Activated CD4-positive, alpha-beta T cell treated with anti-CD3 and anti-CD28 coated beads, Interleukin-2, amount 50 U/mL, for 16 hours (primary cell): ENCODE measurements at regions not wholly inside any gene's neighbourhood (a gene's known extent, or its start where the extent isn't known, plus 50 kb on each side); places are given as distances from the start of the nearest gene placed in this dataset.

Source experiments
- DNase-seq: peaks from one replicate; pipeline ENCODE4 v3.0.0-alpha.2; 2020

DNA sequence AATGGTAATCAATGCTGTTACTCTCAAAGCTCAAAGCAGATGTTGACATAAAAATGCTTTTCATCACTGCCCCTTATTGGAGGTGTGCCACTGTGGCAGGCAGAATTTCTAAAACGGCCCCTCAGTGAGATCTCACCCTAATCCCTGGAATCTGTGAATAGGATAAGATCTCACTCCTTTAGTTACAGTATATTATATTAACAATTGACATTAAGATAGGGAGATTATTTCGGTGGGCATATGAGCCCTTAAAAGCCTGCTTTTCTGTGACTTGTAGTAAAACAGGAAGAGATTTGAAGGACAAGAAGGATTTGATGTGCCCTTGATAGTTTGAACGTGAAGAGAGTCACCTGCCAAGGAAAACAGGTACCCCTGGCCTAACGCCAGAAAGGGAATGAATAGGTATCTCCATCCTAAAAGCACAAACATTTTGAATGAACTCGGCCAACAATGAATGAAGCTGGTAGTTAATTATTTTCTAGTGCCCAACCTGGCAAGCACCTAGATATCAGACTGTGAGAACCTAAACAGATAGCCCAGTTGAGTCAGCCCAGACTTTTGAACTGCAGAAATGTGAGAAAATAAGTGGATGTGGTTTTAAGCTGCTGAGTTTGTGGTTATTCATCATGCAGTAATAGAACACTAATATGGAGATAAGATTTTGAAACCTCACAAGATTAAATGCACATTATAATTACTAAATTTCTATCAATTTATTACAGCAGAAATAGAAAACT is 881.6 kb downstream of the PCDH18 start:
- DNase-seq: no peak

DNA sequence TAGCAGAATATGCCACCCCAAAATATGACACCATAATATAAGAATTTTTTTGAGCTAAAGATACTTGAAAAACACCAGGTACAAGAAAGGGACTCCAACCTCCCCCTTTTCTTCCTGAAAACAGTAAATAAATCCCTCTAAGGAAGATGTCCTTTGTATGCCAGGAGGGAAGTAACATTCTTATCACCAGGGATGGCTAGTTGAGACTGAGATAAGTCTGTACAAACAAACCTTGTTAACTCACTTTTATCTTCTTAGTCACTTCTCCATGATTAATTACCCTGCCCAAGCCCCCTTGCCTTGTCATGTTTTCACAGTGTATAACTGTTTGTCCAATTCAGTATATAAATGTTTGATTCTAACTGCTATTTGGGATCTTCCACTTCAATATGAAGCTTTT is 888.0 kb downstream of the PCDH18 start:
- DNase-seq: no peak

DNA sequence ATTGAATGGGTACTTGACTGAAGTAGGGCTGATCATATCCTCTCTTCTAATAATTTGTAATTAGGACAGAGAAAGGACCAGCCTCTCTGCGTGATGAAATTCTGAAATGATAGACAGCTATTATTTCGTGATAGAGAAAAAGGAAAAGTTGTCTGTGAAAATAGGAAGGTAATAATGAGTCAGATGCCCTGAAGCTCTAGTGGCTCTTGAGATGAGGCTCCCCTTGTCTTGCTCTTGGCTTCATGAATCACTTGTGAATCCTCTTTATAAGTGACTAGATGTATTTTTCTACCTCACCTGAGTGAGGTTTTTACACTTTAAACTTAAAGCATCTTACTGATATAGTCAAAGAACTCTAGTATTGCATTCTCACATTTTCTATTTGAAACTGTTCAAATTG is 888.9 kb downstream of the PCDH18 start:
- DNase-seq: no peak

DNA sequence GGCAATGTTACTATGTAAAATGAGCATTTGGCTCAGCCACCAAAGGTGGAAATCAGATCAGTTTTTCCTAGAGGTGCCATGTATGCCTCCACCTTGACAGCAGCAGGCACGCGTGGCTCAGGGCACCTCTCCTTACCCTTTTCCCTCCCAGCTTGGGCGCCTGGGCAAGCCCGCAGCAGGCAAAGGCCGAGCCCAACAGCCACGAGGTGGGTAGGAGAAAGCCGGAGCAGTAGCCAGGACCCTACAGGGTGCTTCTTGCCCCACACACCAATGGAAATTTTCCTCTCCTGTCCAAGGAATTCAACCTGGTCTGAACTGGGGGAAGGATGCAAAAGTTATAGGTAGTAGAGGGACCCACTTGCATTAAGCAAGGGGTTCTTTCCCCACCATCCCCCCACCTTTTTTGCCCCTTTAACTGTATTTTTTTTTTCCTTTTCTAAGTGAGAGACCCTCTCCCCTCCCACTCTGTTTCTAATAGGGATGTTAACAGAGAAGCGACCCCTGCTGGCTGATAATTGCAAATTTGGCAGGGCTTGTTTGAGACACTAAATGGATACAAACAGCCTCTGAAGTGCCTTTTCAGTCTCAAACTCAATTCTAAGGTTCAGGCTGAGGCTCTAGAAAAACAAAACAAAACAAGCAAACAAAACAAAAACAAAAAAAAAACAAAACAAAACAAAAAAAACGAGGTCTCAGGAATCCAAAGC is 895.1 kb downstream of the PCDH18 start:
- DNase-seq: no peak

DNA sequence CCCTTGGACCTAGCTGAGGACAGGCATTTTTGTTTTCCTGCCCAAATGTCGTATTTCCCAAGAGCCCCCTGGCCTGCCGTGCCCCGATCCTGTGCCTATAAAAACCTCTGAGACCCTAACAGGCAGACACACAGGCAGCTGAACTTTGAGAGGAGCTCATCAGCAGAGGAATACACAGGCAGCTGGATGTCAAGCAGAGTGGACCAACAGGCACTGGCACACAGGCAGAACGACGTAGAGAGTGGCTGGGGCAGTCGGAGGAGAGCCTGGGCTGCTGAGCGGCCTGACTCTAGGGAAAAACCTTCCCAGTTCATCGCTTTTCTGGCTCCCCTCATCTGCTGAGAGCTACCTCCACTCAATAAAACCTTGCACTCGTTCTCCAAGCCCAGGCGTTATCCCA is 896.1 kb downstream of the PCDH18 start:
- DNase-seq: no peak

DNA sequence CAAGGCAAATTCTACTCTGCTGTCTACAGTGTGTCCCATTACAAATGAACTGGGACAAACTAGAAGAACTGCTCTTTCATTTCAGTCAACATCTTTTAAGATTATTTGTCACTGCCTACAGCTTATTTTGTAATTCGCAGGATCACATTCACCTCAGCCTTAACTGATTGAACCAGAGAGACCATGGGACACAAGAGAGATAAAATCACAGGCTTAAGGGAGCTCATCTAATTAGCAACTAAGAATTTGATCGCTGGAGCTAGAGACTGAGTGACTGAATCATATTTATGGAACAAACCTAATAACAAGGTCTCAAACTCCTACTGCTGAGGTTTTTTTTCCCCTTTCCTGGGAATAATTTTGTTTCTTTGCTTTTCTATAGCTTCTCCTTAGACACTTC is 898.2 kb downstream of the PCDH18 start:
- no peak for DNase-seq

DNA sequence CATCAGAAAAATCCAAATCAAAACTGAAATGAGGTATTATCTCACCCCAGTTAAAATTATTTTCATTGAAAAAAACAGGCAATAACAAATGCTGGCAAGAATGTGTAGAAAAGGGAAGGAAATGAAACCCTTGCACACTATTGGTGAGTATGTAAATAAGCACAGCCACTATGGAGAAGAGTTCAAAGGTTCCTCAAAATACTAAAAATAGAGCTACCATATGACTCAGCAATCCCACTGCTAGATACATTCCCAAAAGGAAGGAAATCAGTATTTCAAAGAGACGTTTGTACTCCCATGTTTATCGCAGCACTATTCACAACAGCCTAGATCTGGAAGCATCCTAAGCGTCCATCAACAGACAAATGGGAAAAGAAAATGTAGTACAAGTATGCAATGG is 932.4 kb downstream of the PCDH18 start:
- no peak for DNase-seq

DNA sequence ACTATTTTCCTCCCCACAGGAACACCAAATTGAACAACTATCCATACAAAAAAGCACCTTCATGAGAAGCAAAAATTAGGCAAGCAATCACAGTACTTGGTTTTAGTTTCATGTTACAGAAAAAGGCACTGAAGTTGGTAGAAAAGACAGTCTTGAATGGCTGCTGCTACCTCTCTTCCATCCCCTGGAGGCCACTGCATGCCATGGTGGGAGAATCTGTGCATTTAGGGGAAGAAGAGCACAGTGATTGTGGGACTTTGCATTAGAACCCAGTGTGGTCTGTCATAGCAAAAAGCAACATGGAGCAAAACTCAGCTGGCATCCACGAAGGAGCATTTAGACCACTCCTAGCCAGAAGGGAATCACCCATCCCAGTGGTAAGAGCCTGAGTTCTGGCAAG is 941.9 kb downstream of the PCDH18 start:
- no peak for DNase-seq

DNA sequence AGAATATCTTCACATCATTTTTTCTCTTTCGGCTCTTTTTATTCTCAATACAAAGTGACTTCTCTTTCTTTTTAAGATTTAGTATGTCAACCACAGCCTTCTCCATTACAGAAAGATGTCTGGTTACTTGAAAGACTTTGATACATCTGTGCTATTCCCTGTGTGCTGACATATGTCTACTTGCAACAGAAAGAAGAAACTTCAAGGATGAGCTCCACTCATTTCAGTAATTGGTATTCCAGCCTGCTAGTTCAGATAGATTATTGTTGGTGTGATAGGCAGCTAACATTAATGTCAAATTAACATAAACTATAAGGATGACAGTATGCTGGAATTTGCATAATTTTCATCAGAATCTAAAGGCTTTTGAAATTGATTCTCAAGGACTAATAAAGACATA is 948.7 kb downstream of the PCDH18 start:
- DNase-seq: no peak

DNA sequence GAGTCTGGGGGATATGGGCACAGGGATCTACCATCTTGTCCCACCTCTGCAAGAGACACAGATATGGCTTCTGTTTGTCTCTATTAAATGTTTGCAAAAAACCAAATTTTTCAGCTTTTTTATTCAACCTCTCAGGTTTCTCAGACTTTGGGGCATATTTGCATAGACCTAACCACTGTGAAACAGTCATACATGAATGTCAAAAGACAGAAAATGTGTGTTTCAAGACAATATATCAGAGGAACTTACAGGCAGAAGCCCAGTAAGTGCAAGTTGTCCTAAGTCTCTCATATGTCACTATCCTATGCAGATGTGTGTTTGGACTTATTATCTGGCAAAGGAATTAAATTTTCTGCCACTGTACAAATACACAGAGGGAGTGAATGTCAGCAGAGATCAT is 951.2 kb downstream of the PCDH18 start:
- DNase-seq: no peak

DNA sequence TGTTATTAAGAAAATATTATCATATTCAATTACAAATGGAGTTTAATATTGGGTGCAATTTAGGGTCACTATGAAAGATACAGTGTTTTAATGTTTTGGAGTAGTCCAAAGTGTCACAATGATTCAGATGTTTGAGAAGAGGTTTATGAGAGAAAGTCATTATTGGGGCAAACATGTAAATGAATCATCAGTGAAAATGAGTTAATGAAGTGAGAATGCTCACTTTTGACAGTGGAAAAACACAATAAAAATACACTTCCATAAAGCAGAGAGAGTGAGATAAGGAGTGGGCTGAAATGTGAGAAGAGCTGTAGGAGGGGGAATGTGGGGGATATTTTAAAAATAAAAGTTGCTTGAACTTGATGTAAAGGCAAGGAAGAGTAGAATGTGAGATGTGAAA is 957.1 kb downstream of the PCDH18 start:
- DNase-seq: no peak

DNA sequence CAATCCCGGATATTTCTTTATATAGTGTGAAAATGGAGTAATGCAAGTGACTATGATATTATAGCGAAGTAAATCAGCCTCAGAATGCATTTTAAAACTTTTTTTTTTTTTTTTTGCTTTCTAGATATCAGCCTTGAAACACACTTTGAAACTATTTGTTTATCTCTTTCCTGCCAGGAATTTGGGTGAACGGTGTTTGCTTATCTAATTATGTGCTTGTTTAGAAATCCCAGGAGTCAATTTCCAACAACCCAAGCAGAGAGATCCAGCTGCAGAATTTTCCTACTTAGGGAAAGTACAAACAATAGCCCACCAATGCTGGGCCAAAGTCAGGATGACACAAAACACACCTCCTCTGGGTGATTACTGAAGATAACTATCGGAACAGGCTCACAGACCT is 958.8 kb downstream of the PCDH18 start:
- no peak for DNase-seq

DNA sequence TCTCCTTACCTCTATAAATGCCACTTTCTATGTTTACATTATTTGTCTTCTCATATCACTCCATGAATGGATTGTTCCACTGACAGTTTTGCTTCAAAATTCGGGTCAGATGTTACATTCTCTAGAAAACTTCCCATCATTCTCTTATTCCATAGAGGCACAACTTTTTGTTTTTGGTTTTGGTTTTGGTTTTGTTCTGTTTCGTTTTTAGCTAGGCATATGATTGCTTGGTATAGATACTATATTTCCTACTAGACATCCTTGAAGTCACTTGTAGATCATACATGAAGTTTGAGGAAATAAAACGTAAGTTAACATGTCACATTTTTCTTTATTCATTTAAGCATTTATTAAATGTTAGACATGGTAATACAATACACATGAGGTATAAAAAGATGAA is 961.0 kb downstream of the PCDH18 start:
- no peak for DNase-seq

DNA sequence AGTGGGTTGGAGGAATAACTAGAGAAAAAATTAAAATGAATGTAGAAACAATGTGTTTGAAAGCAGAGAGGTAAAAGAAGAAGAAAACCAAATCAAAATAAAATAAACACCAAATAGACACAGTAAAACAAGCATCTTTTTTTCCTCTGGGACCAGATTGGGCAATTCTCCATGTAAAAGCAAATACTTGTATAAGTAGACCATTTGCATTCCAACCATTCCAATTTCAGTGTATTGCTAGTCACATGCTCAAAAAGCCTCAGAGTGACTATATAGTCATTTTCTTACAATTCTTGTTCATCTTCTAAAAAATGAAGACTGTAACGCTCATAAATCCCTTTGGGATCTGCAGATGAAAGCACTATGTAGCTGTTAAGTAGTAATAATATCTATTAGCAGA is 969.5 kb downstream of the PCDH18 start:
- DNase-seq: no peak

DNA sequence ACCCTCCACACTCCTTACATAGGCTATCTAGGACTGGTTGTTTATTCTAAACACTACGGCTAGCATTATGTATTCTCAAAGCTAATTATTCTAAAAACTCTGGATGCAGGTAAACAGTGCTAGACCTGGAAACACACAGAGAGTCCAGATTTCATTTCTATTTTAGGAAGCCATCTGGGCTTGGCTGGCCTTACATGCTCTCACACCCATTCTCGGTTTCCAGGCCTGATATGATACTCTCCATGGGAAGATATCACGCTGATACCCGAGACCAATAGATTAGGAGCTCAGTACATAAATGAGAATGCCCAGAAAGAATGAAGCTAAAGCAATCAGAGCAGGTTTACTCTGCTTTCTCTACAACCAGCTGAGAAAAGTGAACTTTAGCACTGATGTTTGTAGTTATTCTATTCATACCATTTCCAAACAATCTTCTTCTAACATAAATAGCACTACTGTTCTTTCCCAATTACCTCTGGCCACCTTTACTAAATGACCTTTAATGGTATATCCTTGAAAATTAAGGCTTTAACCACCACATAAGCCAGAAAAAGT is 973.3 kb downstream of the PCDH18 start:
- DNase-seq: no peak

DNA sequence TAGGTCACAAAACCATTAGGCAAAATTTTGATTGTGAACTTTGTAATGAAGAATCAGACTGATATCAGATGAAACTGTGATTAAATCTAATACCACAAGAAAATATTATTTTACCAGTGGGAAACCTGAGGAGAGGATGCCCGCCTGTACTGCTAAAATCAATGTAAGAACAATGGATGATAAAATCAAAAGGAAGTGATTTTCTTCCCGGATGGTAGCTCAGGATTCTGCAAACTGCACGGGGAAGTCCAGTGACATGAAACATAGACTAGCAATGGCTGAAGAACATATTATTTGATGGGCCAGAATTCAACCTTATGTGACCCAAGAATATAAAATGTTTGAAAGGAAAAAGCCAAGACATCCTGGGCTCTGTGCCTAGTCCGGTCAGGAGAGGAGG is 974.9 kb downstream of the PCDH18 start:
- no peak for DNase-seq

DNA sequence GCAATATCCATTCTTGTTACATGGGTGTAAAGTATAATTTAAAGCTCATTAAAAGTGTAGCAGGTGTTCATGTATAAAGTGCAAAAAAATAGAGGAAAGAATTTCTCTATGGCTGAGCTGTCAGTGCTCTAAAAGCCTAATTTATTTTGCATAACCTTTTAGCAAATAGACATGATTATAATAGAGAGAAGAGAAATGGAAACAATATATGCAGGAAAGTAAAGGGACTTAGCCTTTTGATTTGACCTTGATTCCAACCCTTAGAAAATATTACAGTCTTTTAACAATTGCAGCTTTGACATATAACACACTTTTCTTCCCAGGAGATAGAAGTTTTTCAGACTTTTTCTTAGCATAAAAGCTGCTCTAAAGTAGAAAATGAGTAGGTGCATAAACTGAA is 978.3 kb downstream of the PCDH18 start:
- no peak for DNase-seq

DNA sequence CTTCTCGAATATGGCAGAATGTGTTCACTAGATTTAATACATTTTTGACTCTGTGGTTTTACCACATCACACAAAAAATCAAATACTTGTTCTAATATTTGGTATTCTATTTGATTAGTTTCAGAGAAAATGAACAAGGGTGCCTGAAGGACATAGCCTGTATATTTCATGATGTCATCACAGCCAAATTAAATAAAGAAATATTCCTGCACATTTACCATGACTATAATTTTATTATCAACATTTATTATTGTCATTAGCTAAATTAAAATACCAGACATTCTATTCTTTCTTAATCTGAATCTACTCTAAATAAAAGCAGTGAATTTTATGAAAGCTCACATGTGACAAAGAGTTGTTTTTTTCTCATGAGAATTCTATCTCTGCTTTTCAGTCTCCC is 980.5 kb downstream of the PCDH18 start:
- DNase-seq: no peak

DNA sequence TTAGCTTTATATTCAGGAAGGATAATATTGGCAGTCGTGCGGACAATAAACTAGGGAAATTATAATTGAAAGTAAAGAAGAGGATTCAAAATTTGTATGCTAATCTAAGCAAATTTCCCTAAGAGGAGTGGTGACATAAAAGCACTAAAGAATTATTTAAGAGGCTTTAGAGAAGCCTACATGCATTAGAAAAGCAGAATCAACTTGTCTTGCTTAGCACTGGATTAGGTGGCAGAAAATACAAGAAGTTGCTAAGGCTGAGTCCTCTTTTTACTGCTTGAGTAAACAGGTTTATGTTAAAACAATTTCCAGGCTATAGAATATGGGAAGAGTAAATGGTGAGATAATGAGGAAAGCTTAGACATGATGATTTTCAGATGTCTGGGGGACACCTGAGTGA is 991.5 kb downstream of the PCDH18 start:
- DNase-seq: no peak

DNA sequence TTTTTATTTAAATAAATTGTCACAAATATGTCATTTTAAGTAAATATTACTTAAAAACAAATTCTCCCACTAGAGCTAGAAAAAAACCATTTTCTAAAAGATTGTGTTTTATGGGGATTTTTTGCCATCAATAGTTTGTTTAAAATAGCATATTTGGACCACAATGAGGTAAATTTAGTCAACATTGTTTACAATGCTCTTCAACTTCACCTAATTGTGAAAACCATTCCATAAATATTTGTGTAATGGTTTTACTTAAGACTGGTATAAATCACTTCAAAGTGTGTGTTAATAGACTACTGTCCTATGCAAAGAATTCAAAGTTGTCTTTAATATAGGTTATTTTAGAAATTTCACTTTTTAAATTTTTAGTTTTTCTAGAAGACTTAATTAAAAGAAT is 1004.2 kb downstream of the PCDH18 start:
- DNase-seq: no peak

DNA sequence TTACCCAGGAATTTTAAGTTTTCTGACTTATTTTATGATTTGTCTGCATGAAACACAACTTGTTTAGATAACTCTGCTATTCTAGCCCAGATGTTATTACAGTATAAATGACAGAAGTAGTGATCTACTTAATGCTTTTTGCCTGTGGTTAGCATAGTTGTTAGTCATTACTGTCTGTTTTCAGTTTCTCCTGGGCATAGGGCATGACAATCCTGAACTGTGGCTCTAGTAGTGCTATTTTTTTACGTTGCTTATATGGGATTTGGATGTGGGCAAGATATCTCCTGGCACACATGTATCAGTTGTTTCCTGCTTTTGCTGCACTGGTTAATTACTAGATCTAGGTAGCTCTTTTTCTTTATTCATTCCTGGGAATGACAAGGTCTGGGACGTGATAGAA is 1005.8 kb downstream of the PCDH18 start:
- DNase-seq: no peak

DNA sequence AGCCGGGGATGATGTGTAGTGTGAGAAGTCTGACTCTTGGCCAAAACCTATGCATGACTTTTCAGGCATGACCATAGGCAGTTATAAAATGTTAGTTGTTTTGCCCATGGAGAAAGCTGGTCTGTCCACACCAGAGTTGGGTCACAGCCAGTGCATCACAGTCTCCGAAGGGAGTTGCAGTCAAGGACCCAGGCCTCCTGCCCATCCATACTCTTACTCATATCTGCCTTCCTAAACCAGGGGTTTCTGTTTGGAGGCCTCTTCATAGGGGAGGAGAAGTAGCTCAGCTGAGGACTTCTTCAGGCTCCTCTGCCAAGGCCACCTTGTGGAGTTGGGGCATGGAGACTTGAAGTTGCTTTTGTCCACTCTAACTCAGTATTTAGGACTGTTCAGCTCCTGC is 1008.3 kb downstream of the PCDH18 start:
- DNase-seq: no peak

DNA sequence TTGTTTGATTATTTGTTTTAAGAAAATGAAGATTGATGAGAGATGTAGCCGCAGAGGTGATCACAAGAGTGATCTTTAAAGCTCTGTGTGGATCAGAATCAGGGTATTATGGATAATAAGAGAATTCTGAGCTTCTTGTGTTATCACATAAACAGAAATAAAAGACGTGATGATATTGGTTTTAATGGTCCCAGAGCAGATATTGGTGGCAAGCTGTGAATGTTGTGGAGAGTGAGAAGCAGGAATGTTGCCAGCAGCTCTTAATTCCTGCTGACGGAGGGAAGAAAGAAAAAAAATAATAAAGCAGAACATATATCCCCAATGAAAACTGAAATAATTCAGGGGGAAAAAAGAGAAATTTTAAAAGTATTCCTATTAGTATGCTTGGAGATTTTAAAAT is 1015.9 kb downstream of the PCDH18 start:
- no peak for DNase-seq

DNA sequence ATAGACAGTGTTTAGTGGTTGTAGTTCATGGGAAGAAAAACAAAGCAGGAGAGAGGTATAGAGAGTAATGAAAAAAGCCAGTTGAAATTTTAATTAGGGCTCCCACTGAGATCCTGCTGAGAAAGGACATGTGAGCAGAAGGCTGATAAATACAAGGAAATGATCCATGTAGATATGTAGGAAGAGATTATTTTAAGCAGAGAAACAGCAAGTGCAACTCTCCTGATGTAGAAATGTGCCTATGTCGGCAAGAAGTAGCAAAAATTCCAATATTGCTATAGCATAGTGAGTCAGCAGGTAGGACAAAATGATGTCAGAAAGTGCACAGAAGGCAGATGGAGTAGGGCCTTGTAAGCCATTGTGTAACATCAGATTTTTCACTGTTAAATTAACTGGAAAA is 1027.3 kb downstream of the PCDH18 start:
- DNase-seq: no peak

DNA sequence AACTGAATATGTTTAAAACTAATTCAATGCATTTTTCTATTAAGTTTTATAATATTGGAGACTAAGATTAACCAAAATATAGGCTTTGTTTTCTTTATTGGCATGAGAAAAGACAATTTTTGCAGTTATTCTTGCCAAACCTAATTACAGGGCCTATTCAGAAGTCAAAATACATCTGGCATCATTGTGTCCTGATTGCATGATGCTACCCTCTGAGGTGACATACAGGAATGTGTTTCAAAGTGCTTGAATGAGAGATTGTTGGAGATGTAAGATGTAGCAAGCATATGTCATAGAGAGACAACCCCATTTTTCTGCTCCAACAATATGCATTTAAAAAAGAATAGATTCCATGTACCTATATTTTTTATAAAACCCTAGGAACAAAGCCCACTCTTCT is 1036.4 kb downstream of the PCDH18 start:
- DNase-seq: no peak
